Stomach (tissue), 4 donors: ENCODE measurements at regions not wholly inside any gene's neighbourhood (a gene's known extent, or its start where the extent isn't known, plus 50 kb on each side); places are given as distances from the start of the nearest gene placed in this dataset.

Experiments
- CTCF ChIP-seq, 7 experiments: fragments of 450-650 bp in 4 of 7; fragments of 200-600 bp in 3 of 7; sonication (generic) in 3 of 7; IDR thresholded peaks; one replicate each; pipeline ENCODE4 v1.5.1; 2016 to 2019; ENCODE audit warnings: antibody characterized with exemption in 7 of 7, control low read depth in 2 of 7, mild to moderate bottlenecking in 1 of 7
- POLR2A ChIP-seq, 4 donors: fragments of 450-650 bp; IDR thresholded peaks; one replicate each; pipeline ENCODE4 v1.6.1; 2016; ENCODE audit warnings: antibody characterized with exemption in 4 of 4, control low read depth in 2 of 4, mild to moderate bottlenecking in 1 of 4, moderate library complexity in 1 of 4
- POLR2AphosphoS5 ChIP-seq, 3 donors: sonication (generic); formaldehyde crosslinking; IDR thresholded peaks; one replicate each; pipeline ENCODE4 v1.6.1; 2016; ENCODE audit warnings: antibody characterized with exemption in 3 of 3

- TF ChIP-seq CTCF (IDR thresholded peaks at IDR 0.05) (no peak), POLR2AphosphoS5 (IDR thresholded peaks at IDR 0.05) (no peak), POLR2A (IDR thresholded peaks at IDR 0.05) (no peak)
Observed at GRCh38 chr5:102594192-102594591, 95.4 kb upstream of the SLCO6A1 start.
